Calu3 (cell line): ENCODE measurements at regions not wholly inside any gene's neighbourhood (a gene's known extent, or its start where the extent isn't known, plus 50 kb on each side); places are given as distances from the start of the nearest gene placed in this dataset.

Experiments
- BruUV-seq: library from RNA; stranded (reverse); fragments of 400-500 nt; replicated peaks from 2 replicates; lab custom pipeline; 2021; lab: Mats Ljungman, UMichigan
- CTCF ChIA-PET: fragments of 300-600 bp; sonication (Branson Sonifier 250); formaldehyde crosslinking; loops from one replicate; lab custom pipeline; 2022; ENCODE audit warnings: antibody characterized with exemption; lab: Charles Lee
- DNase-seq: peaks from one replicate; pipeline ENCODE4 v3.0.0; 2022
- H3K27ac Mint-ChIP-seq: one replicate; pipeline ENCODE4 v1.8.0; 2022; ENCODE audit warnings: mixed read lengths; ENCODE audit not compliant: unreplicated experiment
- H3K27me3 Mint-ChIP-seq: one replicate; pipeline ENCODE4 v1.8.0; 2022; ENCODE audit warnings: mixed read lengths; ENCODE audit not compliant: unreplicated experiment
- H3K36me3 Mint-ChIP-seq: one replicate; pipeline ENCODE4 v1.8.0; 2022; ENCODE audit warnings: mild to moderate bottlenecking, moderate library complexity, mixed read lengths; ENCODE audit not compliant: insufficient read depth, unreplicated experiment
- H3K4me1 Mint-ChIP-seq: one replicate; pipeline ENCODE4 v1.8.0; 2022; ENCODE audit warnings: mild to moderate bottlenecking, low read depth, mixed read lengths; ENCODE audit not compliant: unreplicated experiment
- H3K4me3 Mint-ChIP-seq: one replicate; pipeline ENCODE4 v1.8.0; 2022; ENCODE audit warnings: mild to moderate bottlenecking, low read depth, moderate library complexity, mixed read lengths; ENCODE audit not compliant: unreplicated experiment
- H3K9me3 Mint-ChIP-seq: one replicate; pipeline ENCODE4 v1.8.0; 2022; ENCODE audit warnings: low read depth, mixed read lengths; ENCODE audit not compliant: unreplicated experiment
- intact Hi-C: fragments of 100-400 bp; cut with micrococcal nuclease; formaldehyde crosslinking; loops from one replicate; pipeline ENCODE4 v1.10.0; 2022; ENCODE audit not compliant: unreplicated experiment
- TF ChIP-seq, protein P1 (sequence below): fragments of 200-600 bp; IDR thresholded peaks from one replicate; pipeline ENCODE4 v1.8.0; 2022; ENCODE audit warnings: antibody characterized with exemption; ENCODE audit not compliant: unreplicated experiment

DNA sequence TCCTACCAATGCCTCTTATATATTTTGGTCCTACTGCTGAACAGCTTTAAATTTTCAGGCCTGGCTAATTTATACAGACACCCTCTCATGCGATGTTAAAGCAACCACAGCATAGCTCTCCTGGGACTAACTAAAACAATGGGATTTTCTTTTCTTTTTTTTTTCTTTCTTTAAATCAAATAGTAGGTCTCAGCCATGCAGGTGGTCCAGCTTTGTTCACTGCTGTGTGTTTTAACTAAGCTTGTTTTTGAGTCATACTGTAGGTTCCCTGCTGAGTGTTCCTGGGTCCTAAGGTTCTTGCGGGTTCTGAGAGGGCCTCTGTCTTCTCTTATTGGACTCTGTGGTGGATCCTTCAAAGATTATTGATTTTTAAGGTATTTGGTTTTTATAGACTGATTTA, 113.1 kb upstream of the SORCS1 start:
- TF ChIP-seq, protein P1, sequence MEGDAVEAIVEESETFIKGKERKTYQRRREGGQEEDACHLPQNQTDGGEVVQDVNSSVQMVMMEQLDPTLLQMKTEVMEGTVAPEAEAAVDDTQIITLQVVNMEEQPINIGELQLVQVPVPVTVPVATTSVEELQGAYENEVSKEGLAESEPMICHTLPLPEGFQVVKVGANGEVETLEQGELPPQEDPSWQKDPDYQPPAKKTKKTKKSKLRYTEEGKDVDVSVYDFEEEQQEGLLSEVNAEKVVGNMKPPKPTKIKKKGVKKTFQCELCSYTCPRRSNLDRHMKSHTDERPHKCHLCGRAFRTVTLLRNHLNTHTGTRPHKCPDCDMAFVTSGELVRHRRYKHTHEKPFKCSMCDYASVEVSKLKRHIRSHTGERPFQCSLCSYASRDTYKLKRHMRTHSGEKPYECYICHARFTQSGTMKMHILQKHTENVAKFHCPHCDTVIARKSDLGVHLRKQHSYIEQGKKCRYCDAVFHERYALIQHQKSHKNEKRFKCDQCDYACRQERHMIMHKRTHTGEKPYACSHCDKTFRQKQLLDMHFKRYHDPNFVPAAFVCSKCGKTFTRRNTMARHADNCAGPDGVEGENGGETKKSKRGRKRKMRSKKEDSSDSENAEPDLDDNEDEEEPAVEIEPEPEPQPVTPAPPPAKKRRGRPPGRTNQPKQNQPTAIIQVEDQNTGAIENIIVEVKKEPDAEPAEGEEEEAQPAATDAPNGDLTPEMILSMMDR: no peak
- Mint-ChIP-seq H3K4me3 (no peak overlapping the region), H3K27me3 (no peaks in the 10 kb centered on the region), H3K36me3 (no peaks in the 10 kb centered on the region), H3K4me1 (no peaks in the 10 kb centered on the region), H3K27ac (no peak overlapping the region), H3K9me3 (peaks cover 4% of the 10 kb centered on the region)
- no TSS peak for BruUV-seq
- intact Hi-C loops: no loop called here
- DNase-seq: no peak
- CTCF ChIA-PET: no interaction called here

DNA sequence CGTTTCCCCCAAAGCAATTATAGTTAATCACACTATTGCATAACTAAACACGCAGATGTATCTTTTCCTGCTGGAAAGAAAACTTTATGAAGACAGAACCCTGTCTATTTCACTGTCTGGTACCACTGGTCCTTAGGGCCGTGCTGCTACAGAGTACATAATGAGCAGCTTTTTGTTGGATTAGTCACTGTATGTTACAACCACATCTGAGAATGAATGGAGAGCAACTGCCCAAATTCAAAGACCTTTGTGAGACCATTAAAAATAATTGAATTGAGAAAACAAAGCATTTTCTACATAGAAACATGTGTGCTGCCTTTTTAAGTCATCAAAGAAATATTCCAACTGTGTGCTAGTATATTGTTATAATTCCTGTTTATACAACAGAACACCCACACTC, 111.3 kb upstream of the SORCS1 start:
- no TSS peak for BruUV-seq
- H3K27ac Mint-ChIP-seq: no peak overlapping the region
- H3K27me3 Mint-ChIP-seq: no peaks in the 10 kb centered on the region
- CTCF ChIA-PET: no interaction called here
- no peak overlapping the region for H3K4me3 Mint-ChIP-seq
- H3K9me3 Mint-ChIP-seq: peaks cover 4% of the 10 kb centered on the region
- no peaks in the 10 kb centered on the region for H3K4me1 Mint-ChIP-seq
- no peaks in the 10 kb centered on the region for H3K36me3 Mint-ChIP-seq
- intact Hi-C loops: no loop called here
- no peak for DNase-seq
- TF ChIP-seq, protein P1: no peak

DNA sequence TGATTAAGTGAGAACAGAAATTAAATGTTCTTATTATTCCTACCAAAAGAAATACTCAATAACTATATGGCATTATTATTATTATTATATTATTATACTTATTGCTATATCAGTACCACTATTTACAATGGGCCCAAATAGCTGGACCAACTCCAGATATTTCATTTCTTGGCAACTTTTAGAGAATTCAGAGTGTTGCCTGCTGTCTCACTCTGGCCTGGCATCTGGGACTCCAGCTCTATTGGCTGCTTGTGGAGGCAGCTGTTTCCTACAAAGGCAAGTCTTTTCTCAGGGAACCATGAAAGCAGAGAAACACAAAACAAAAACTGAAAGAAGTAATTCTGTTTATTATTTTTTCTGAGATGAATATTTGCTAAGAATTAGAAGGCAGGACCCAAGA, 105.1 kb upstream of the SORCS1 start:
- H3K27ac Mint-ChIP-seq: no peak overlapping the region
- H3K36me3 Mint-ChIP-seq: peaks cover 5% of the 10 kb centered on the region
- TF ChIP-seq, protein P1: no peak
- intact Hi-C loops: no loop called here
- no peak overlapping the region for H3K4me3 Mint-ChIP-seq
- BruUV-seq: no TSS peak
- no peak for DNase-seq
- no peaks in the 10 kb centered on the region for H3K27me3 Mint-ChIP-seq
- peaks cover 21% of the 10 kb centered on the region for H3K9me3 Mint-ChIP-seq
- no peaks in the 10 kb centered on the region for H3K4me1 Mint-ChIP-seq
- CTCF ChIA-PET: no interaction called here

DNA sequence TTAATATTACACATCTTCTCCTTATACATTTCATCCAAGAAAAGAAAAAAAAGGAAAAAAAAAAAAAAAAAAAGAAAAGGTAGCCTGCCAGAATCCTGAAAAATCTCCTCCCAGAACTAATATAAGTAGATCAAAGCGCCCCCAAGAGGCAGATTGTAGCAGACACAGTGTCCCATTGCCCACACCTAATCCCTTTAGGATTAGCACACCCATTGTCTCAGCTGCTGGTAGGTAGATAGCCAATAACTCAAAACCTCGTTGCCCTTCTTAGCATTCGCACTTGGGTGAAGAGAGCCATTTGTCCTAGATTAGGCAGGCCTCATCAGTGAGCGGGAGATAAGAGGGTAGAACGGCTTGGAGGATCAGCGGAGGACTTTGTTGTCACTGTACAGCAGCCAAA, 100.2 kb upstream of the SORCS1 start:
- Mint-ChIP-seq H3K36me3 (peaks cover 5% of the 10 kb centered on the region), H3K27me3 (no peaks in the 10 kb centered on the region), H3K9me3 (peaks cover 20% of the 10 kb centered on the region), H3K4me3 (no peak overlapping the region), H3K27ac (no peak overlapping the region), H3K4me1 (no peaks in the 10 kb centered on the region)
- TF ChIP-seq, protein P1: no peak
- DNase-seq: no peak
- BruUV-seq: no TSS peak
- intact Hi-C loops: no loop called here
- CTCF ChIA-PET: no interaction called here

DNA sequence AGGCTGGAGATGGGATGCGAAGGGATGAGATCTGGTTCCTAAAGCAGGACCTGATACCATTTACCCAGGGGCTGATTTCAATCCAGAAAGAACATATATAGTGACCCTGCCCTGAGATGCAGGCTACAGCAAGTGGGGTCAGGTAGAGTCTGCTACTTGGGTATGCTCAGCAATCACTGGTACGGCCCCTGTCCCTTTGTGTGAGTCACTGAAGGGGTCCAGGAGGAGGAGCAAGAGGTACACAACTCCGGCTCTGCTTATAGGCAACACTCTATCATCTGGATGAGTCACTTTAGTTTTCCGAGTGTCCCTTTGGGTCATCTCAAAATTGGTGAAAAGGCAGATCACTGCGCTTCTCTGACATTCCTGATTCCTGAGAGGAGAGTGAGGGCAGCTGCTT, 79.6 kb upstream of the SORCS1 start:
- TF ChIP-seq, protein P1: no peak
- H3K9me3 Mint-ChIP-seq: peaks cover 4% of the 10 kb centered on the region
- intact Hi-C loops: no loop called here
- H3K4me1 Mint-ChIP-seq: no peaks in the 10 kb centered on the region
- no peak overlapping the region for H3K4me3 Mint-ChIP-seq
- no peaks in the 10 kb centered on the region for H3K36me3 Mint-ChIP-seq
- CTCF ChIA-PET: no interaction called here
- H3K27ac Mint-ChIP-seq: no peak overlapping the region
- no TSS peak for BruUV-seq
- DNase-seq: no peak
- no peaks in the 10 kb centered on the region for H3K27me3 Mint-ChIP-seq
